Heart right ventricle (tissue), 16 donors: ENCODE measurements at regions not wholly inside any gene's neighbourhood (a gene's known extent, or its start where the extent isn't known, plus 50 kb on each side); places are given as distances from the start of the nearest gene placed in this dataset.

Experiments
- ATAC-seq, 8 donors: fragments of 200-7000 bp; cut with Tn5 transposase; one replicate each; pipeline ENCODE4 v1.9.1; 2020; ENCODE audit warnings: mild to moderate bottlenecking in 8 of 8, moderate library complexity in 8 of 8, moderate number of reproducible peaks in 1 of 8
- DNase-seq, 2 donors: peaks; one replicate each; pipeline ENCODE4 v3.0.0-alpha.2; 2020
- H3K27ac ChIP-seq, 10 donors: fragments of 200-600 bp; sonication (generic) in 2 of 10; one replicate each; pipeline versions ENCODE4 v1.5.0 to v1.8.0; 2020 to 2022; ENCODE audit warnings: mild to moderate bottlenecking in 3 of 10
- H3K27me3 ChIP-seq, 7 donors: fragments of 200-600 bp; one replicate each; pipeline ENCODE4 v1.8.0; 2021 to 2022; ENCODE audit warnings: mild to moderate bottlenecking in 2 of 7
- H3K36me3 ChIP-seq, 9 donors: fragments of 200-600 bp; sonication (generic) in 1 of 9; one replicate each; pipeline versions ENCODE4 v1.5.0 to v1.8.0; 2020 to 2022; ENCODE audit warnings: mild to moderate bottlenecking in 2 of 9
- H3K4me1 ChIP-seq, 9 donors: fragments of 200-600 bp; sonication (generic) in 1 of 9; one replicate each; pipeline versions ENCODE4 v1.5.0 to v1.8.0; 2020 to 2022; ENCODE audit warnings: mild to moderate bottlenecking in 4 of 9
- H3K4me3 ChIP-seq, 10 donors: fragments of 200-600 bp; sonication (generic) in 2 of 10; one replicate each; pipeline versions ENCODE4 v1.5.0 to v1.8.0; 2020 to 2022; ENCODE audit warnings: mild to moderate bottlenecking in 7 of 10, moderate library complexity in 2 of 10
- H3K9me3 ChIP-seq, 11 donors: fragments of 200-600 bp in 10 of 11; sonication (generic) in 2 of 11; one replicate each; pipeline versions ENCODE4 v1.5.0 to v1.8.0; 2013 to 2022; ENCODE audit warnings: mild to moderate bottlenecking in 2 of 11, control low read depth in 1 of 11, moderate library complexity in 1 of 11
- CTCF ChIP-seq, 9 donors: fragments of 200-600 bp; sonication (generic) in 2 of 9; IDR thresholded peaks; one replicate each; pipeline versions ENCODE4 v1.5.0 to v1.8.0; 2021 to 2022; ENCODE audit warnings: antibody characterized with exemption in 9 of 9, mild to moderate bottlenecking in 5 of 9, moderate library complexity in 1 of 9
- WGBS, 2 donors: extraction: QIAGEN DNeasy Blood & Tissue Kit; methylation state at CpG; one replicate each; pipeline ENCODE4 v1.1.7; 2013; ENCODE audit warnings: inconsistent platforms in 1 of 2; 5-methylcytosine and 5-hydroxymethylcytosine counted together
- intact Hi-C, 10 donors: fragments of 100-400 bp; cut with DNase I; formaldehyde crosslinking; loops; one replicate each; pipeline versions ENCODE4 v1.11.1 to v1.14.2; 2022
- donor health status: Arrhythmogenic right ventricular cardiomyopathy.
- donor health status: ischemic (EF 13 %, LVEDD 7.1; RV severe dilation, severe dysfunction).
- donor health status: healthy with polysubstance abuse.
- donor health status: DM: no; HTN: yes; CAD: no.
- donor health status: DM: no; HTN: no; CAD: no.
- donor health status: ischemic (EF 25% LVEDD 6.9; RV normal size, moderate dysfunction).
- donor health status: ischemic (EF 25% LVEDD 5.7; RV mildly dilated, moderate dysfunction).
- donor health status: healthy.
- donor health status: DM: yes; HTN: yes; CAD: no.
- donor health status: Ischemic cardiomyopathy.
- donor health status: ischemic (EF 35%, LVEDD 5.7; RV mildly dilated, moderate dysfunction).
- donor health status: nonischemic (EF 11% LVEDD 7.7; RV severe dilation, severe dysfunction).
- donor health status: DM: yes; HTN: yes; CAD: no.
- donor health status: PGD.
- donor health status: ischemic (EF 29% LVEDD 5.4; RV normal size, mild dysfunction).
- donor health status: nonischemic (EF 23%, LVEDD 6.1; RV moderate dilation, normal function).

- Histone ChIP-seq H3K9me3 (peaks cover 0 to 4% (median 0%) of the 10 kb centered on the region in 11 donors), H3K4me1 (no peaks in the 10 kb centered on the region), H3K27ac (no peak overlapping the region), H3K4me3 (no peak overlapping the region), H3K36me3 (no peaks in the 10 kb centered on the region), H3K27me3 (no peaks in the 10 kb centered on the region)
- intact Hi-C loops, result no loop called here
- ATAC-seq (no peak), DNase-seq (no peak)
- no peak for TF ChIP-seq CTCF (IDR thresholded peaks at IDR 0.05)
Observed at GRCh38 chr12:92253301-92253700, 107.7 kb upstream of the BTG1 start.

- Histone ChIP-seq H3K27me3 (no peaks in the 10 kb centered on the region), H3K4me3 (no peak overlapping the region), H3K9me3 (peaks cover 0 to 2% (median 0%) of the 10 kb centered on the region in 11 donors), H3K27ac (no peak overlapping the region), H3K36me3 (no peaks in the 10 kb centered on the region), H3K4me1 (peaks cover 0 to 13% (median 8%) of the 10 kb centered on the region in 9 donors)
- ATAC-seq (no peak), DNase-seq (no peak)
- intact Hi-C loops, result loop anchor here in 5 of 10 donors (10.0 kb wide), 5 partner anchors 104 to 674 kb away; partner anchors contain the start of gene BTG1 (in 2 of the 5)
- TF ChIP-seq CTCF (IDR thresholded peaks at IDR 0.05), result no peak
- WGBS, 2 donors, result 83 to 84% methylated on average over 2 of the region's 2 CpGs
Observed at GRCh38 chr12:92248977-92249376, 103.3 kb upstream of the BTG1 start.

- WGBS, 2 donors, result 31 to 37% methylated on average over 3 of the region's 3 CpGs
- H3K27ac ChIP-seq, result peak overlapping the region; percentile 10 to 84 (median 56)
- peaks cover 0 to 32% (median 16%) of the 10 kb centered on the region in 9 donors for H3K4me1 ChIP-seq
- no peaks in the 10 kb centered on the region for H3K36me3 ChIP-seq
- DNase-seq (peak in 1 of 2 donors; percentile 60), ATAC-seq (peak; percentile 86 to 98 (median 92))
- no peaks in the 10 kb centered on the region for H3K9me3 ChIP-seq
- peak in 6 of 9 donors; percentile 13 to 59 (median 33) for TF ChIP-seq CTCF (IDR thresholded peaks at IDR 0.05)
- peak overlapping the region in 1 of 10 donors; percentile 20 for H3K4me3 ChIP-seq
- intact Hi-C loops, result loop anchor here in 7 of 10 donors (2.0 to 10.0 kb wide), 10 partner anchors 97 to 862 kb away; partner anchors contain the start of gene BTG1 (in 6 of the 7)
- no peaks in the 10 kb centered on the region for H3K27me3 ChIP-seq
Observed at GRCh38 chr12:92244036-92244435, 98.4 kb upstream of the BTG1 start.

- WGBS, 2 donors, result 86 to 88% methylated on average over 3 of the region's 3 CpGs
- peak overlapping the region in 7 of 10 donors; percentile 37 to 84 (median 62) for H3K27ac ChIP-seq
- ATAC-seq, result peak in 3 of 8 donors; percentile 31 to 82 (median 50)
- no peak for TF ChIP-seq CTCF (IDR thresholded peaks at IDR 0.05)
- H3K27me3 ChIP-seq, result no peaks in the 10 kb centered on the region
- no peak for DNase-seq
- H3K36me3 ChIP-seq, result no peaks in the 10 kb centered on the region
- no peak overlapping the region for H3K4me3 ChIP-seq
- H3K9me3 ChIP-seq, result no peaks in the 10 kb centered on the region
- H3K4me1 ChIP-seq, result peaks cover 0 to 32% (median 16%) of the 10 kb centered on the region in 9 donors
- intact Hi-C loops, result loop anchor here in 7 of 10 donors (5.0 to 10.0 kb wide), 9 partner anchors 96 to 861 kb away; partner anchors contain the start of gene BTG1 (in 4 of the 7)
Observed at GRCh38 chr12:92242907-92243306, 97.3 kb upstream of the BTG1 start.
